ENCODE measurements at regions not wholly inside any gene's neighbourhood (a gene's known extent, or its start where the extent isn't known, plus 50 kb on each side); places are given as distances from the start of the nearest gene placed in this dataset.

DNA sequence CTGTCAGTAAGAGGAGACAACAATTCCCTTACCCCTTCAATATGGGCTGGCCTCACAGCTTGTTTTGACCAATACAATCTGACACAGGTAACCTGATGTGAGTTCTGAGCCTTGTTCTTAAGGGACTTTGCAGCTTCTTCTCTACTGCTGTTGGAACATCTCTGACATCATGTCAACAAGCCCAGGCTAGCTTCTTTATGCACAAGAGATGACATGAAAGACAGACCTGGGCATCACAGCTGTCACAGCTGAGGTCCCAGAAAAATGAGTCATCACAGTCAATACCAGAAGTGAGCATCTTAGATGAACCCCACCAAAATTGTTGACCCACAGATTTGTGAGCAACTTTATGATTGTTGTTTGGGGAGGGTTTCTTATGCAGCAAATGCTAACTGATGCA is 431.7 kb upstream of the PSMD7 start:
- TF ChIP-seq, protein P1, sequence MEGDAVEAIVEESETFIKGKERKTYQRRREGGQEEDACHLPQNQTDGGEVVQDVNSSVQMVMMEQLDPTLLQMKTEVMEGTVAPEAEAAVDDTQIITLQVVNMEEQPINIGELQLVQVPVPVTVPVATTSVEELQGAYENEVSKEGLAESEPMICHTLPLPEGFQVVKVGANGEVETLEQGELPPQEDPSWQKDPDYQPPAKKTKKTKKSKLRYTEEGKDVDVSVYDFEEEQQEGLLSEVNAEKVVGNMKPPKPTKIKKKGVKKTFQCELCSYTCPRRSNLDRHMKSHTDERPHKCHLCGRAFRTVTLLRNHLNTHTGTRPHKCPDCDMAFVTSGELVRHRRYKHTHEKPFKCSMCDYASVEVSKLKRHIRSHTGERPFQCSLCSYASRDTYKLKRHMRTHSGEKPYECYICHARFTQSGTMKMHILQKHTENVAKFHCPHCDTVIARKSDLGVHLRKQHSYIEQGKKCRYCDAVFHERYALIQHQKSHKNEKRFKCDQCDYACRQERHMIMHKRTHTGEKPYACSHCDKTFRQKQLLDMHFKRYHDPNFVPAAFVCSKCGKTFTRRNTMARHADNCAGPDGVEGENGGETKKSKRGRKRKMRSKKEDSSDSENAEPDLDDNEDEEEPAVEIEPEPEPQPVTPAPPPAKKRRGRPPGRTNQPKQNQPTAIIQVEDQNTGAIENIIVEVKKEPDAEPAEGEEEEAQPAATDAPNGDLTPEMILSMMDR (IDR thresholded peaks at IDR 0.05) = no peak
- no peak overlapping the region for H3K27ac ChIP-seq

DNA sequence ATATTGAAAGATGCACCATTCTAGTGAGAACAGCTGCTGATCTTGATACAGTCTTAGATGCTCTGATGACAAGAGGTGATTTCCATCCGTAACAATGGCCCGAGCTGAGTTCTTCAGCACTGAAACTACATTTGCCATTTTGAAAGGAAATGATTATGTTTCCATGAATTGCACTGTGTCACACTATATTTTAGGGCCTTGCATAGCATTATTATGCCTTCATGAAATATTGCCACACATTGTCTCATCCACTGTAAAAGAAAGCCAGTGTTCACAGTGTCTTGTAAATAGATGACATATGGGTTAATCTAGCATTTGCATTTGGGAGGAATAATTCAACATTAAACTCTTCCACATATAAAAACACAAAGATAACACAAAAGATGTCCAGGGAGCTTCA is 438.3 kb upstream of the PSMD7 start:
- no peaks in the 10 kb centered on the region for H3K4me1 ChIP-seq
- no peaks in the 10 kb centered on the region for H3K9me3 ChIP-seq
- DNase-seq (no peak), ATAC-seq (no peak)
- no peaks in the 10 kb centered on the region for H3K27me3 ChIP-seq (ENCODE audit: insufficient read depth in 3 of 3, low read length in 2 of 3)
- TF ChIP-seq, protein P1 (IDR thresholded peaks at IDR 0.05) = no peak
- H3K4me3 ChIP-seq = no peak overlapping the region
- H3K27ac ChIP-seq = no peak overlapping the region
- WGBS, 3 donors = 81 to 91% (median 89%) methylated on average over 2 of the region's 2 CpGs
- intact Hi-C loops (cut with DNase I) = no loop called here
- no peaks in the 10 kb centered on the region for H3K36me3 ChIP-seq (ENCODE audit: insufficient read depth in 1 of 2, low read depth in 1 of 2)

More for the DNA sequence above, 431.7 kb upstream of the PSMD7 start:
- no peak overlapping the region for H3K4me3 ChIP-seq
- H3K4me1 ChIP-seq = no peaks in the 10 kb centered on the region
- no peak for ATAC-seq
- no peaks in the 10 kb centered on the region for H3K9me3 ChIP-seq
- no peaks in the 10 kb centered on the region for H3K36me3 ChIP-seq (ENCODE audit: insufficient read depth in 1 of 2, low read depth in 1 of 2)
- no peaks in the 10 kb centered on the region for H3K27me3 ChIP-seq (ENCODE audit: insufficient read depth in 3 of 3, low read length in 2 of 3)
- DNase-seq = no peak
- intact Hi-C loops (cut with DNase I) = no loop called here

DNA sequence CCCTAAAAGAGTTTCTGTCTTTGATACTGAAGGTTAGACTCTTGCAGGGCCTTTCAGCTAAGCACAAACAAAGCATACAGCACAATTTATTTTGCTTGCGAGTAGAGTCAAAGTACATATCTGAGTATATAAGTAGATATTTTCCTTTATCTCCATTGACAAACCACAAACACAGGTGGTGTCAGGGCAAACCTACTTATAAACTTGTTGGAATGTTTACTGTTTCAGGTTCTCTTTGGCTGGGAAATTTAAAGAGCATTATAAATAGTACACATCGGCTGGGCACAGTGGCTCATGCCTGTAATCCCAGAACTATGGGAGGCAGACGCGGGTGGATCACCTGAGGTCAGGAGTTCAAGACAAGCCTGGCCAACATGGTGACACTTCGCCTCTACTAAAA is 442.6 kb upstream of the PSMD7 start:
- TF ChIP-seq, protein P1 (IDR thresholded peaks at IDR 0.05) = no peak
- no peaks in the 10 kb centered on the region for H3K9me3 ChIP-seq
- DNase-seq (no peak), ATAC-seq (no peak)
- no peaks in the 10 kb centered on the region for H3K36me3 ChIP-seq (ENCODE audit: insufficient read depth in 1 of 2, low read depth in 1 of 2)
- H3K27me3 ChIP-seq (ENCODE audit: insufficient read depth in 3 of 3, low read length in 2 of 3) = no peaks in the 10 kb centered on the region
- WGBS, 3 donors = 77 to 86% (median 79%) methylated on average over 5 of the region's 5 CpGs
- intact Hi-C loops (cut with DNase I) = no loop called here
- H3K4me1 ChIP-seq = no peaks in the 10 kb centered on the region
- no peak overlapping the region for H3K4me3 ChIP-seq
- H3K27ac ChIP-seq = no peak overlapping the region

DNA sequence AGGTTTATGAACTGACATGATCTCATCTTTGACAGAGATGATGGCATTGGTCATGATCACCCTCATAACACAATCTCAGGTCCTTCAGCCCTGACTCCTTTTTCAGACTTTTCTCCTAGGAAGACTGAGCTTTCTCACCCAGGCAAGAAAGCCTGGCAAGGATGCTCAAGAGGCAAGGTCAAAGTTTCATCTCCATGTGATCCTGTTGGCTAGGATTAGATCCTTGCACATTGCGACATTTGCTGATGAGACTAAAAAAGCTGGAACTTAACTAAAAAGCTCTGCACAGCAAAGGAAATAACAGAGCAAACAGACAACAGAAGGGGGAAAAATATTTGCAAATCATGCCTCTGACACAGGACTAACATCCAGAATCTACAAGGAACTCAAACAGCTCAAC is 444.1 kb upstream of the PSMD7 start:
- Histone ChIP-seq H3K36me3 (ENCODE audit: insufficient read depth in 1 of 2, low read depth in 1 of 2) (no peaks in the 10 kb centered on the region), H3K27me3 (ENCODE audit: insufficient read depth in 3 of 3, low read length in 2 of 3) (no peaks in the 10 kb centered on the region), H3K4me3 (no peak overlapping the region), H3K9me3 (no peaks in the 10 kb centered on the region), H3K27ac (no peak overlapping the region), H3K4me1 (no peaks in the 10 kb centered on the region)
- TF ChIP-seq, protein P1 (IDR thresholded peaks at IDR 0.05) = no peak
- no peak for ATAC-seq
- 79 to 82% (median 79%) methylated on average over 1 of the region's 1 CpG for WGBS, 3 donors
- intact Hi-C loops (cut with DNase I) = no loop called here
- DNase-seq = no peak

DNA sequence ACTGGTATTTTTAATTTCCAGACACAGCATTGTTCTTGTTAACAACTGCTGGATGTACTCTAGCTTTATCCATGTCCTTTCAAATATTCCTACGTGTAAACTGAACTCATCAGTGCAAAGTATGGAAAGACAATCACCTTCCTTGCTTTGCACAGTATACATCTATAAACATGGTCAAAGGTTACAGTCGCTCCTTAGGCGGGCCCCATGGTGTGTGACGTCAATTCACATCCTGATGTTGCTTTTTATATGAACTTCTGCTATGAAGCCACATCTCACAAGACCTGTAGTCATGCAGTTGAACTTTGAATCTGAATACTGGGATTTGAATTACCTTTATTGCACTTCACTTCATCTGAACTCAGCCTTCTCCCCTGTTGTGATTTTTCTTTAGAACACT is 447.6 kb upstream of the PSMD7 start:
- intact Hi-C loops (cut with DNase I) = no loop called here
- no peak overlapping the region for H3K4me3 ChIP-seq
- 72 to 81% (median 77%) methylated on average over 4 of the region's 4 CpGs for WGBS, 3 donors
- DNase-seq (no peak), ATAC-seq (no peak)
- TF ChIP-seq, protein P1 (IDR thresholded peaks at IDR 0.05) = no peak
- no peaks in the 10 kb centered on the region for H3K9me3 ChIP-seq
- no peak overlapping the region for H3K27ac ChIP-seq
- peaks cover 13% of the 10 kb centered on the region for H3K4me1 ChIP-seq
- no peaks in the 10 kb centered on the region for H3K27me3 ChIP-seq (ENCODE audit: insufficient read depth in 3 of 3, low read length in 2 of 3)
- H3K36me3 ChIP-seq (ENCODE audit: insufficient read depth in 1 of 2, low read depth in 1 of 2) = no peaks in the 10 kb centered on the region

All from psoas muscle (tissue), 7 donors.